Activated CD4-positive, CD25-positive, alpha-beta regulatory T cell treated with anti-CD3 and anti-CD28 coated beads, Interleukin-2, amount 50 U/mL, for 16 hours (primary cell): ENCODE measurements at regions not wholly inside any gene's neighbourhood (a gene's known extent, or its start where the extent isn't known, plus 50 kb on each side); places are given as distances from the start of the nearest gene placed in this dataset.

Experiments
- DNase-seq: peaks from one replicate; pipeline ENCODE4 v3.0.0-alpha.2; 2020; ENCODE audit warnings: low read depth, low spot score

DNA sequence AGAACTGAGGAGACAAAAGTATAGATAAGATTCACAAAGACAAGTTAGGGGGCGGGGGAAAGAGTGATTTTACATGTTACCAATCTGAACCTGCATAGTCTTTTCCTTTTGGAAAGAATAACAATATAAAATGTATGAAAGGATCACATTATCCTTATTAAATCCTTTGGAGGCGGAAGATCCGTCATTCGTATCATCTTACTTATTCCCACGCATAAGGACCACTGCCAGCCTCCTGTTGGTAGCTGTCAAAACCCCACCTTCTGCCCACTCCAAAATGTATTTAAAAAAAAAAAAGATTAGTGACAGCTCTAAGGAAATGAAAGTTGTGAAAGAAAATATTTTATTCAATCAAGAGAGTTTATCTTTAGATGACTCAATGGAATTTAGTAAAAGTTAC lies 821.0 kb upstream of the CELF2 start:
- no peak for DNase-seq

GRCh38 chr10:10197423-10197822 lies 820.2 kb upstream of the CELF2 start:
- DNase-seq: no peak

GRCh38 chr10:10198363-10198762 lies 819.3 kb upstream of the CELF2 start:
- DNase-seq: no peak

GRCh38 chr10:10204415-10204814 lies 813.3 kb upstream of the CELF2 start:
- no peak for DNase-seq

GRCh38 chr10:10205906-10206305 lies 811.8 kb upstream of the CELF2 start:
- DNase-seq: no peak

GRCh38 chr10:10207538-10207937 lies 810.1 kb upstream of the CELF2 start:
- DNase-seq: no peak

- DNase-seq: no peak
Observed at GRCh38 chr10:10208196-10208595, 809.5 kb upstream of the CELF2 start.

GRCh38 chr10:10209167-10209566 lies 808.5 kb upstream of the CELF2 start:
- no peak for DNase-seq

DNA sequence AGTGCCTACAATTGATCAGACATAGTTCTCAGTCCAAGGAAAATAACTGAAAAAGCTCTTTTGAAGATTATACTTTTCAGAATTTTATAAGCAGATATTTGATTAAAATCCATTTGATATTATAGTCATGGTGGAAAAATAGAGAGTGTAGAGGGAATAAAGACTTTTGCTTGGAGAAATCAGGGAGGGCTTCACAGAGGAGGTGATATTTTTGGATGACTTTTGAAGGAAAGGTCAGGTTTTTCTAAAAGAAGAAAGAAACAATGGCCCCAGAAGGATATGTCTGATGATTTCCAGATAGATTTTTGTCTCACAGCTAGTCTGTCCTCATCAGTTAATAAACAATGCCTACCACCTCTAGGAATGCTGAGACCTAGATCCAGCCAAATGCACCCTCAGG lies 806.3 kb upstream of the CELF2 start:
- DNase-seq: no peak

- DNase-seq: no peak
Observed at GRCh38 chr10:10213237-10213636, 804.4 kb upstream of the CELF2 start.

DNA sequence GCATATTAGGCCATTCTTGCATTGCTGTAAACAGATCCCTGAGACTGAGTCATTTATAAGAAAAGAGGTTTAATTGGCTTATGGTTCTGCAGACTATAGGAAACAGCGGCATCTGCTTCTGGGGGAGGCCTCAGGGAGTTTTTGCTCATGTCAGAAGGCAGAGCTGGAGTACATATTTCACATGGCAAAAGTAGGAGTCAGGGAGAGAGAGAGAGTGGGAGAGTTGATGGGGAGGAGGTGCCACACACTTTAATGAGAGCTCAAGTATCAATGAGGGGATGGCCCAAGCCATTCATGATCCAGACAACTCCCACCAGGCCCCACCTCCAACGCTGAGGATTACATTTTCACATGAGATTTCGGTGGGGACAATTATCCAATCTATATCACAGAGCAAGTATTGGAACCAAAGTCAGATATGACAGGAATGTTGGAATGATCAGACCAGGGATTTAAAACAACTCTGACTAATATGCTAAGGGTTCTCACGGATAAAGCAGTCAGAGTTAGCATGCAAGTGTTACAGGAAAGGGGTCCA lies 795.3 kb upstream of the CELF2 start:
- DNase-seq: no peak

GRCh38 chr10:10223131-10223530 lies 794.5 kb upstream of the CELF2 start:
- DNase-seq: no peak

- DNase-seq: no peak
Observed at GRCh38 chr10:10225136-10225676, 792.5 kb upstream of the CELF2 start.

DNA sequence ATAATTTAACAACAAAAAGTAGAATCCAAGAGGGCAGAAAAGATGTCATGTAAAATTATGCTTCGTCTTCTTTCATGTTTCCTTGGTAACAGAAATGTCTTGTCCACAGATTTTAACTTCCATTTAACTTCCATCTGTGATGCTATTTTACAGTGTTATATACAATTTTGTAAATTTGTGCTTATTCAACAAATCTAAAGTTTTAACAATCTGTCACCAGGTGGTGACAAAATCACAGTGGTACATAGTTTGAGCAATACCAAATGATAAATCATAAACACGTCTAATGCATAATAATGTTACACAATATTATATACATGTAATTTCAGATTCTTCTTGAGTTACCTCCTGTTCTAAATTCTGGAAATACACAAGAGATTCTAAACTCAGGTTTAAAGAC lies 784.4 kb upstream of the CELF2 start:
- DNase-seq: no peak

DNA sequence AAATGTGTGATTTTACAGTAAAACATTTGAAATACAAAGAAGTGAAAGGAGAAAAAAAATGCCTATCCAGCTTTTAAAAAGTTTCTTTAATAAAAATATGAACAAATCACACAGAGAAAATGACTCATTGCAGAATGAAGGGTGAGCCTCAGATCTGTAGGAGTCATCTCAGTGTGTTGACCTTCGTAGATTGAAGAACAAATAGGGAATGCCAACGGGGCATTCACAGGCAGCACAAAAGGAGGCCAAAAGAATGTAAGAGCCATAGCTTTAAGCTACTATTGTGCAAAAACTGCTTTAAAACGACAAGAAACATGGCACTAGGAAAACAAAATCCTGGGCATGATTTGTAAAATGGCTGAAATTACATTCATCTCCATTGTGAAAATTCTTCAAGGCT lies 782.7 kb upstream of the CELF2 start:
- no peak for DNase-seq

GRCh38 chr10:10247585-10247984 lies 770.1 kb upstream of the CELF2 start:
- DNase-seq: no peak

GRCh38 chr10:10256860-10257259 lies 760.8 kb upstream of the CELF2 start:
- DNase-seq: no peak

DNA sequence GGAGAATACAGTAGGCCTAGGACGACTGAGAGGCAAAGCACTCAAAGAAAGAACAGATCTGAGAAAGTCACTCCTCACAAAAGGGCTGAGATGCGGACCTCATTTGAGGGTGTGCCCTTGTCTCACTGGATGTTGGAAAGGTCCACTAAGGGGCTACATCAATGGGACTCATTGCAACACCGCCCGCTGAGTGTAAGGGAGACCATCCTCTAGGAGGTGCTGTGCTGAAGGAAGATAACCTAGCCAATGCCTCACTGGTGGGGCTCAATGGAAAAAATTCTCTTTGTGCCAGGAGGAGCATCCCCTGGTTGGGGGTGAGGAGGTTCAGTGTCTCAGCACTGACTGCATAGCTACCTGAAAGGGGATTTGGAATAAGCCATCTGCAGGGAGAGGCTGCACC lies 758.7 kb upstream of the CELF2 start:
- DNase-seq: no peak

- no peak for DNase-seq
Observed at GRCh38 chr10:10270126-10271050, 747.3 kb upstream of the CELF2 start.

DNA sequence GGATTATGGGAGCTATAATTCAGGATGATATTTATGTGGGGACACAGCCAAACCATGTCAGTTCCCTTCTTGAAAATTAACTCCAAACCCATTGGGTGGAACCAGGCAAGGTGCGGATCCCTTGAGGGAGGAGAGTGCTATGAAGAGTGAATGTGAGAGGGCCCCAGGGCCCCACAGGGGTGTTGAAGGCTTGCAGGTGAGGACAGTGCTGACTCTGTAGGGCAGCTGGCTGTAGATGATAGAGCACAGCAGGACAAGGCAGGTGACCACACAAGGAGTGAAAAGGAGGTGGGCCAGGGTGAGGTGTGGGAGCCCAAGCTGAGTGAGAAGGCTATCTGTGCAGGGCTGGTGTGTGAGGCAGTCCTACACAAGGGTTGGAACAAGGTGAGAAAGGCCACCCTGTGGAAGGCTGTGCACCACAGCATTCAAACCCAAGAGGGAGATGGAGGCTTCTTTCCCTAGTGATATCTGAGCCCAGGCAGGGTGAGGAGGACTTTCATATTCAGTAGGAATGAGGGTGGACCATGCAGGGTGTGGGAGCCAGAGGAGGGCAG lies 746.0 kb upstream of the CELF2 start:
- DNase-seq: no peak

DNA sequence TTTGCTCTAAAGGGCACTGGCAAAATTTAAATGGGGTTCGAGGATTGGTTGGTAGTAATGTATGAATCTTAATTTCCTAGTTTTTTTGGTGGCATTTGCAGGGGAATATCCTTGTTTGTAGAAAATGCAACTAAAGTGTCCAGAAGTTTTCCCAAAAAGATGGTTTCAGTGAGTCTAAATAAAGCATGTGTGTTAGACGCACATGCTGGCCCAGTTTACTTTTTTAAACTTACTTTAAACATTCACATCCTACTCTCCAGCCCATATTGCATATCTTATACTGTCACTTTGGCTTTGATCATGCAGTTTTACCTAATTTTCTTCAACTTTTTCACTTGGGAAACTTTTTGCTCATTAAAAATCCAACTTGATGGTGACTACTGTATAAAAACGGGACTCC lies 744.0 kb upstream of the CELF2 start:
- DNase-seq: no peak

- no peak for DNase-seq
Observed at GRCh38 chr10:10279906-10280305, 737.8 kb upstream of the CELF2 start.

DNA sequence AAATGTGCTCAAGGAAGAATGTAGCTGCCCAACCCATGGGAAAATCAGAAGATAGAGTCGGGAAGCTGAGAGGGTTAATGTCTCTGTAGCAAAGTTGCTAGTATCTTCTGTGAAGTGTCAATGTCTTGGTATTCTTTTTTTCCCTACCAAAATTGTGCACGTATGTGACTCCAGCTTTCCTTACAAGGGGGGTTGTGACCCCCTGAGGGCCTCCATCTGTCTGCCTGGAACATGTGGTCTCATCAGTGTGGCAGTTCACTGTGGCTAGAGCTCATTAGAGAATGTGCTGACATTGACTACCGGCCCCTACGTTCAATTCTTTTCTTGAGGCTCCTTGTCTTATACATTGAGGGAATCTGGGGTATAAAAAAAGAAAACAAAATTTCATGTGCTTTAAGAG lies 725.2 kb upstream of the CELF2 start:
- DNase-seq: no peak
